Neutrophil (primary cell): ENCODE measurements at regions not wholly inside any gene's neighbourhood (a gene's known extent, or its start where the extent isn't known, plus 50 kb on each side); places are given as distances from the start of the nearest gene placed in this dataset.

Experiments used
- H3K27ac ChIP-seq: fragments of 200-600 bp; sonication (generic); 2 replicates; pipeline ENCODE4 v1.5.1; 2016; ENCODE audit warnings: mild to moderate bottlenecking, moderate library complexity
- H3K27me3 ChIP-seq: fragments of 200-600 bp; sonication (generic); 2 replicates; pipeline ENCODE4 v1.6.0; 2016; ENCODE audit warnings: mild to moderate bottlenecking
- H3K36me3 ChIP-seq: fragments of 200-600 bp; sonication (generic); 2 replicates; pipeline ENCODE4 v1.5.1; 2017
- H3K4me1 ChIP-seq, 2 experiments: fragments of 200-600 bp in 1 of 2; sonication (generic) in 1 of 2; 1 replicate in 1 of 2; 2 replicates in 1 of 2; pipeline versions ENCODE4 v1.5.1 to v1.6.1; 2013 to 2016; ENCODE audit warnings: low read depth in 1 of 2, low read length in 1 of 2, mild to moderate bottlenecking in 1 of 2, moderate library complexity in 1 of 2; ENCODE audit not compliant: control insufficient read depth in 1 of 2, insufficient read depth in 1 of 2
- H3K4me3 ChIP-seq, 2 experiments: fragments of 200-600 bp in 1 of 2; sonication (generic) in 1 of 2; 1 replicate in 1 of 2; 2 replicates in 1 of 2; pipeline ENCODE4 v1.5.1; 2013 to 2016; ENCODE audit warnings: low read depth in 1 of 2, low read length in 1 of 2, mild to moderate bottlenecking in 1 of 2, moderate library complexity in 1 of 2
- H3K9me3 ChIP-seq: fragments of 200-600 bp; sonication (generic); 2 replicates; pipeline ENCODE4 v1.5.1; 2016
- TF ChIP-seq, protein P1 (sequence below): fragments of 200-600 bp; sonication (generic); IDR thresholded peaks from 2 replicates; pipeline ENCODE4 v1.5.1; 2016; ENCODE audit warnings: antibody characterized with exemption

DNA sequence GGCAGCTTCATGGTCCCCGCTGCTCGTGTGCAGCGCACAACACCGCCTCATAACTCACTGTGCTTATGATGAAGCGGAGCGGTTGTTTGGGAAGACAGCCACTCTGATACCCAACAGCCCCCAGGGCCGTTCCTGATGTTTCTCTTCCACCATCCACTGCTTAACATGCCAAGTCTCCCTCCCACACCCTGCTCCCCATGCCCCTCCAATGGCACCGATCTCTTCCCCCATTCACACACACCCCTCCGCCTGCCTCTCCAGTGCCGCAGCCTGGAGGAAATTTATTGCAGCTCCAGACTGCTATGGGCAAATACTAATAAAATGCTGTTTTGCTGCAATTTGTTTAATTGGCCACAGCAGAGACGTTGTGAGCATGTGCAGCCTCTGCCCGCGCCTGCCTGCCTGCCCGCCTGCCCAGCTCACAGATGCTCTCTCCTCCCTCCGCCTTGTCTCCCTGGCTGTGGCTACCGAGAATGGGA is 80.3 kb upstream of the LHX1 start:
- Histone ChIP-seq H3K36me3 (no peaks in the 10 kb centered on the region), H3K4me1 (no peaks in the 10 kb centered on the region), H3K4me3 (no peak overlapping the region), H3K9me3 (no peaks in the 10 kb centered on the region), H3K27ac (no peak overlapping the region), H3K27me3 (peaks cover 50% of the 10 kb centered on the region)
- TF ChIP-seq, protein P1, sequence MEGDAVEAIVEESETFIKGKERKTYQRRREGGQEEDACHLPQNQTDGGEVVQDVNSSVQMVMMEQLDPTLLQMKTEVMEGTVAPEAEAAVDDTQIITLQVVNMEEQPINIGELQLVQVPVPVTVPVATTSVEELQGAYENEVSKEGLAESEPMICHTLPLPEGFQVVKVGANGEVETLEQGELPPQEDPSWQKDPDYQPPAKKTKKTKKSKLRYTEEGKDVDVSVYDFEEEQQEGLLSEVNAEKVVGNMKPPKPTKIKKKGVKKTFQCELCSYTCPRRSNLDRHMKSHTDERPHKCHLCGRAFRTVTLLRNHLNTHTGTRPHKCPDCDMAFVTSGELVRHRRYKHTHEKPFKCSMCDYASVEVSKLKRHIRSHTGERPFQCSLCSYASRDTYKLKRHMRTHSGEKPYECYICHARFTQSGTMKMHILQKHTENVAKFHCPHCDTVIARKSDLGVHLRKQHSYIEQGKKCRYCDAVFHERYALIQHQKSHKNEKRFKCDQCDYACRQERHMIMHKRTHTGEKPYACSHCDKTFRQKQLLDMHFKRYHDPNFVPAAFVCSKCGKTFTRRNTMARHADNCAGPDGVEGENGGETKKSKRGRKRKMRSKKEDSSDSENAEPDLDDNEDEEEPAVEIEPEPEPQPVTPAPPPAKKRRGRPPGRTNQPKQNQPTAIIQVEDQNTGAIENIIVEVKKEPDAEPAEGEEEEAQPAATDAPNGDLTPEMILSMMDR: no peak

DNA sequence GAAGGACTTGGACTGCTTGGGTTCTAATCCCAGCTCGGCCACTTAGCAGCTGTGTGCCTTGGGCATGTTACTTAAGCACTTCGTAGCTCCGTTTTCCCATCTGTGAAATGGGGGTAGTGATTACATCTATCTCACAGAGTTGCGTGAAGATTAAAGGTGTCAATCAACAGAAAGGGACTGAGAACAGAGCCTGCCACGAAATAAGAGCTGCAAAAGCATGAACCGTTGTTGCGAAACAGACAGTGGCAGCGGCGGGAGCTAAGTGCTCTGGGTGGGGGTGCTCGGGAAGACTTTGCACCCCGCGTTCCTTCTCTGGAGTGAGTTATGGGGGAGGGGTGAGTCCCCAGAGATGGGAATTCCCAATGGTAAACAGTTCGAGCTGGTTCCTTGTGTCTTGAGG is 79.6 kb upstream of the LHX1 start:
- no peaks in the 10 kb centered on the region for H3K4me1 ChIP-seq
- TF ChIP-seq, protein P1: no peak
- no peaks in the 10 kb centered on the region for H3K9me3 ChIP-seq
- peaks cover 47% of the 10 kb centered on the region for H3K27me3 ChIP-seq
- no peaks in the 10 kb centered on the region for H3K36me3 ChIP-seq
- H3K27ac ChIP-seq: no peak overlapping the region
- no peak overlapping the region for H3K4me3 ChIP-seq

DNA sequence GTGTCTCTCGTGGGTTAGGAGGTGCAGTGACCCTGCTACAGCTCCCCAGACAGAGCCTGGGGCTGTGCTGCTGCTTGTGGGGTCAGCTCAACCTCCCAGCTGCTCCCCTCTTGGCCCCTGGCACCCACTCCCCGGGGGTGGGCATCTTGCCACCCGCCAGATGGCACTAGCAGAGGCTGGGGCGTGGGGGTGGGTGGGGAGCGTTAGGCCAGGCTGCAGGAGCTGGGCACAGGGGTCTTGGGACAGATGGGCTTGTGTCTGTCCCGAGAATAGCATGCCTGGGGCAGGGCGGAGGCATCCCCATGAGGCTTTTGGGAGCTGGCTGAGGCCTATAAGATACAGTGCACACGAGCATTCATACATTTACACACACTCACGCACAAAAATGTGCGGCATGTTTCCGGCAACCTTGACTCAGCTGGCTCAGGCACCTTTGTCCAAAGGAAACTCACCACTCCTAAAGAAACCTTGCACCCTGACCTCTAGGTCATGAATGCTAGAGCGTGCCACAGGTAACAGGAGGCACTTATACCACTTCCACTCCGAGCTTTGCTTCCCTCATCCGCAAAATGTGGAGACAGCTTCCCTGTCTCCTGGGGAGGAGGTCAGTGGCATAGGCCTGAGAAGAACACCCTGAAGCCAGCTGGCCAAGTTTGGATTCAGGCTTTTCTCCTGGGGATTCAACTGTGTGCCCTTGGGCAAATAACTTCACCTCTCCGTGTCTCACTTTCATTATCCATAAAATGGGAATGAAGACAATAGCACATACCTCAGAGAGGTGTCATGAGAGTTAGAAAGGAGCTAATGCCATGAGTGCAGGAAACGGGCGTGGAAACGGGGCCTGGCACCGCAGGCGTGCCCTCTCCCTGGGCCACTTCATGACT is 78.9 kb upstream of the LHX1 start:
- Histone ChIP-seq H3K27ac (no peak overlapping the region), H3K36me3 (no peaks in the 10 kb centered on the region), H3K9me3 (no peaks in the 10 kb centered on the region), H3K4me3 (no peak overlapping the region), H3K27me3 (peaks cover 43% of the 10 kb centered on the region), H3K4me1 (no peaks in the 10 kb centered on the region)
- TF ChIP-seq, protein P1: no peak

DNA sequence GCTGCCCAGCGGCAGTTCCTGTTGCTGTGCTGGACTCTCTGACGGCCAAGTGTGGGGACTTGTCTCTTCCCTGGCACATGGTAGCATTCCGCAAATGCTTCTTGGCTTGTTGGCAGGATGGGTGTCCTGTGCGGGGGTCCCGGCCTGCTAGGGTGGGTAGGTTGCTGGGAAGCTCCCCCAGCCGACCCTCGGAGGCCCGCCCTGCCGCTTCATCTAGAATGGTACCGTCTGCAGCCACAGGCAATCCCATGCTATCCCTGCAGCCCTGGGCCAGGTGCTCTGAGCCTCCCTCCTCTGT is 78.3 kb upstream of the LHX1 start:
- Histone ChIP-seq H3K27me3 (peaks cover 37% of the 10 kb centered on the region), H3K27ac (no peak overlapping the region), H3K4me1 (no peaks in the 10 kb centered on the region), H3K36me3 (no peaks in the 10 kb centered on the region), H3K9me3 (no peaks in the 10 kb centered on the region), H3K4me3 (no peak overlapping the region)
- TF ChIP-seq, protein P1: no peak

DNA sequence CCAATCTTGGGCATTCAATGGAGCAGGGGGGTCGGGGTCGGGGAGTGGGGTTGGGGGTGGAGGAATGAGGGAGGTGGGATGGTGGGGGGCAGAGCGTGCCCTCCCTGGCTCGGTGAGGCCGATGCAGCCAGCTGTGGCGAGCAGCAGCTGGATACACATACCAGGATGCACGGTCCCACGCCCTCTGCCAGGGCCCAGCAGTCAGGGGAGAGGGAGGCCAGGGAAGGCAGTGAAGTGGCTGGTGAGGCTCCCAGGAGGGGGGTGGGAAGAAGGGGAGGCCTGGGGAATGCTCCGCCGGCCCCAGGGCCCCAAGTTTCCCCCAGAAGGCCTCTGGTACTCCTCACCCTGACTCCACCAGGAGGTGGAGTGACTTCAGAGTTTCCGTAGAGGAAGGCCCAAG is 77.6 kb upstream of the LHX1 start:
- H3K4me3 ChIP-seq: no peak overlapping the region
- peaks cover 37% of the 10 kb centered on the region for H3K27me3 ChIP-seq
- no peaks in the 10 kb centered on the region for H3K4me1 ChIP-seq
- no peak overlapping the region for H3K27ac ChIP-seq
- H3K36me3 ChIP-seq: no peaks in the 10 kb centered on the region
- TF ChIP-seq, protein P1: no peak
- H3K9me3 ChIP-seq: no peaks in the 10 kb centered on the region
